H1 (cell line): ENCODE measurements at regions not wholly inside any gene's neighbourhood (a gene's known extent, or its start where the extent isn't known, plus 50 kb on each side); places are given as distances from the start of the nearest gene placed in this dataset.

Source experiments
- CTCF ChIA-PET: fragments of 300-600 bp; sonication (Branson Sonifier 250); formaldehyde crosslinking; loops from one replicate; lab custom pipeline; 2021; ENCODE audit not compliant: partially characterized antibody; lab: Charles Lee
- POLR2A ChIA-PET: fragments of 300-600 bp; sonication (Branson Sonifier 250); formaldehyde crosslinking; loops from one replicate; lab custom pipeline; 2021; ENCODE audit warnings: inconsistent platforms; ENCODE audit not compliant: partially characterized antibody; lab: Charles Lee
- DNase-seq, 2 experiments: peaks; one replicate each; pipeline versions ENCODE4 v3.0.0 to v3.0.0-alpha.2; 2010 to 2022; ENCODE audit warnings: low spot score in 2 of 2, low read depth in 1 of 2, mixed read lengths in 1 of 2
- FAIRE-seq: peaks from 2 replicates; lab custom pipeline; 2011; peaks lifted over from hg19 to GRCh38; lab: Jason Lieb, UNC
- H2AFZ ChIP-seq: 2 replicates; pipeline ENCODE4 v1.8.1; 2012; ENCODE audit warnings: low read length, inconsistent platforms
- H2AK5ac ChIP-seq: 2 replicates; pipeline ENCODE4 v1.6.1; 2013; ENCODE audit warnings: low read depth, low read length
- H2BK120ac ChIP-seq: replicated peaks from 2 replicates; pipeline ENCODE3; 2013; ENCODE audit warnings: low read depth, low read length, inconsistent platforms
- H2BK12ac ChIP-seq: 2 replicates; pipeline ENCODE4 v1.6.1; 2013; ENCODE audit warnings: low read depth, low read length
- H2BK15ac ChIP-seq: 2 replicates; pipeline ENCODE4 v1.6.1; 2013; ENCODE audit warnings: low read length
- H2BK20ac ChIP-seq: 2 replicates; pipeline ENCODE4 v1.6.1; 2013; ENCODE audit warnings: low read length
- H2BK5ac ChIP-seq: 2 replicates; pipeline ENCODE4 v1.6.1; 2013; ENCODE audit warnings: low read depth, low read length
- H3K14ac ChIP-seq: 2 replicates; pipeline ENCODE4 v1.6.1; 2013; ENCODE audit warnings: inconsistent platforms; ENCODE audit not compliant: insufficient read length
- H3K18ac ChIP-seq: 2 replicates; pipeline ENCODE4 v1.6.1; 2013; ENCODE audit warnings: low read length; ENCODE audit errors: extremely low read depth
- H3K23ac ChIP-seq: 2 replicates; pipeline ENCODE4 v1.6.1; 2013; ENCODE audit warnings: inconsistent platforms; ENCODE audit not compliant: insufficient read length
- H3K23me2 ChIP-seq: 2 replicates; pipeline ENCODE4 v1.6.1; 2013; ENCODE audit warnings: low read depth, low read length
- H3K27ac ChIP-seq: 2 replicates; pipeline ENCODE4 v1.6.1; 2011; ENCODE audit warnings: low read depth, low read length, inconsistent platforms
- H3K27me3 ChIP-seq, 4 experiments: replicated peaks in 1 of 4; 1 replicate in 1 of 4; 2 replicates in 3 of 4; pipeline versions ENCODE4 v1.6.1 to v1.8.1; 2011 to 2013; ENCODE audit warnings: low read length in 3 of 4, mild to moderate bottlenecking in 3 of 4, inconsistent platforms in 2 of 4, mixed read lengths in 2 of 4, moderate library complexity in 1 of 4; ENCODE audit not compliant: control insufficient read depth in 3 of 4, insufficient read depth in 3 of 4; ENCODE audit errors: extremely low read depth in 1 of 4
- H3K36me3 ChIP-seq, 4 experiments: 2 replicates each; pipeline versions ENCODE4 v1.6.1 to v1.8.1; 2011 to 2013; ENCODE audit warnings: mild to moderate bottlenecking in 4 of 4, low read length in 3 of 4, moderate library complexity in 2 of 4, control low read depth in 1 of 4, inconsistent platforms in 1 of 4; ENCODE audit not compliant: insufficient read depth in 4 of 4, control insufficient read depth in 2 of 4
- H3K4ac ChIP-seq: replicated peaks from 2 replicates; pipeline ENCODE3; 2013; ENCODE audit warnings: low read length, low read depth, mixed read lengths, inconsistent platforms; ENCODE audit not compliant: insufficient read length
- H3K4me1 ChIP-seq, 4 experiments: replicated peaks in 1 of 4; 1 replicate in 1 of 4; 2 replicates in 3 of 4; pipeline versions ENCODE4 v1.6.1 to v1.8.1; 2011 to 2013; ENCODE audit warnings: low read length in 3 of 4, inconsistent platforms in 2 of 4, mixed read lengths in 1 of 4; ENCODE audit not compliant: insufficient read depth in 4 of 4, control insufficient read depth in 3 of 4
- H3K4me2 ChIP-seq, 2 experiments: 2 replicates each; pipeline versions ENCODE4 v1.6.1 to v1.8.1; 2011 to 2013; ENCODE audit warnings: low read depth in 2 of 2, low read length in 2 of 2, control low read depth in 1 of 2, inconsistent platforms in 1 of 2, mild to moderate bottlenecking in 1 of 2; ENCODE audit not compliant: insufficient read depth in 1 of 2
- H3K4me3 ChIP-seq, 4 experiments: fragments of 200-600, 300-600 bp in 1 of 4; sonication (generic), shearing (Covaris generic), sonication (Bioruptor Twin) in 1 of 4; 2 replicates each; pipeline versions ENCODE4 v1.5.1 to v1.8.1; 2011 to 2016; ENCODE audit warnings: low read length in 4 of 4, low read depth in 3 of 4, control low read depth in 2 of 4, inconsistent platforms in 2 of 4, mild to moderate bottlenecking in 2 of 4, mixed read lengths in 1 of 4, moderate library complexity in 1 of 4; ENCODE audit not compliant: insufficient read depth in 2 of 4; ENCODE audit errors: extremely low read depth in 1 of 4
- H3K56ac ChIP-seq: replicated peaks from 2 replicates; pipeline ENCODE3; 2013; ENCODE audit warnings: low read depth, mild to moderate bottlenecking, mixed read lengths, low read length, inconsistent platforms; ENCODE audit not compliant: insufficient read length
- H3K79me1 ChIP-seq: 2 replicates; pipeline ENCODE4 v1.6.1; 2013; ENCODE audit warnings: low read depth, low read length, control low read depth
- H3K79me2 ChIP-seq, 2 experiments: 2 replicates each; pipeline versions ENCODE4 v1.6.1 to v1.8.1; 2012 to 2013; ENCODE audit warnings: low read length in 2 of 2, mild to moderate bottlenecking in 2 of 2, inconsistent platforms in 1 of 2; ENCODE audit not compliant: insufficient read depth in 2 of 2, control insufficient read depth in 1 of 2
- H3K9ac ChIP-seq, 4 experiments: replicated peaks in 1 of 4; 1 replicate in 1 of 4; 2 replicates in 3 of 4; pipeline versions ENCODE4 v1.6.1 to v1.8.1; 2011 to 2013; ENCODE audit warnings: low read depth in 3 of 4, low read length in 3 of 4, control low read depth in 2 of 4, mild to moderate bottlenecking in 2 of 4, moderate library complexity in 2 of 4, inconsistent platforms in 1 of 4; ENCODE audit errors: extremely low read depth in 1 of 4
- H3K9me3 ChIP-seq, 2 experiments: 2 replicates each; pipeline versions ENCODE4 v1.6.1 to v1.8.1; 2012 to 2013; ENCODE audit warnings: mild to moderate bottlenecking in 2 of 2, moderate library complexity in 2 of 2, control low read depth in 1 of 2, inconsistent platforms in 1 of 2, low read depth in 1 of 2, low read length in 1 of 2, mixed read lengths in 1 of 2; ENCODE audit not compliant: insufficient read depth in 2 of 2
- H4K20me1 ChIP-seq, 2 experiments: replicated peaks in 1 of 2; 2 replicates each; pipeline versions ENCODE3 to v1.8.1; 2011 to 2013; ENCODE audit warnings: inconsistent platforms in 2 of 2, low read length in 2 of 2, mild to moderate bottlenecking in 1 of 2; ENCODE audit not compliant: insufficient read depth in 2 of 2, control insufficient read depth in 1 of 2
- H4K5ac ChIP-seq: 2 replicates; pipeline ENCODE4 v1.6.1; 2013; ENCODE audit warnings: low read length, low read depth, mixed read lengths, inconsistent platforms; ENCODE audit not compliant: insufficient read length
- H4K8ac ChIP-seq: 2 replicates; pipeline ENCODE4 v1.8.0; 2013; ENCODE audit warnings: mild to moderate bottlenecking, moderate library complexity, low read length, inconsistent platforms; ENCODE audit not compliant: insufficient read depth; ENCODE audit errors: extremely low read depth
- H4K91ac ChIP-seq: replicated peaks from 2 replicates; pipeline ENCODE3; 2013; ENCODE audit warnings: low read length, mixed read lengths, inconsistent platforms; ENCODE audit not compliant: insufficient read length
- CBX5 ChIP-seq: fragments of 300-800, 300-1000 bp; sonication (generic); IDR thresholded peaks from 2 replicates; pipeline ENCODE4 v1.7.1; 2016; ENCODE audit warnings: antibody characterized with exemption, low read length, low read depth
- WGBS, 2 experiments: shearing (Covaris generic) in 1 of 2; methylation state at CpG; one replicate each; pipeline versions ENCODE4 v1.1.6 to v1.1.7; 2013 to 2015; ENCODE audit warnings: low lambda C conversion rate in 2 of 2, mixed read lengths in 2 of 2, inconsistent platforms in 1 of 2, low coverage in 1 of 2, missing lambda C conversion rate in 1 of 2; ENCODE audit not compliant: insufficient replicate concordance in 2 of 2, insufficient coverage in 1 of 2, insufficient read length in 1 of 2; ENCODE audit errors: extremely low coverage in 1 of 2, missing lambda C conversion rate in 1 of 2; 5-methylcytosine and 5-hydroxymethylcytosine counted together

GRCh38 chr11:120030411-120030810 lies 107.5 kb downstream of the TRIM29 start:
- FAIRE-seq (no peak), DNase-seq (peak in 1 of 2 experiments; percentile 40)
- Histone ChIP-seq H3K4me3 (no peak overlapping the region), H4K20me1 (no peaks in the 10 kb centered on the region), H3K27ac (no peak overlapping the region), H2AFZ (no peak overlapping the region), H3K27me3 (peaks cover 0 to 2% (median 0%) of the 10 kb centered on the region in 4 experiments; a peak in 1 of 7 replicates), H2BK20ac (no peak overlapping the region), H3K36me3 (no peaks in the 10 kb centered on the region), H3K56ac (no peak overlapping the region), H3K9me3 (no peaks in the 10 kb centered on the region), H2AK5ac (no peak overlapping the region), H3K23ac (no peak overlapping the region), H4K5ac (no peak overlapping the region), H4K91ac (no peak overlapping the region), H2BK120ac (no peak overlapping the region), H2BK5ac (no peak overlapping the region), H3K18ac (no peak overlapping the region; the same call in 1 of the 2 replicates), H3K14ac (no peak overlapping the region), H3K79me1 (no peaks in the 10 kb centered on the region), H3K23me2 (no peaks in the 10 kb centered on the region), H3K4ac (no peak overlapping the region), H3K4me1 (peaks cover 0 to 12% (median 5%) of the 10 kb centered on the region in 4 experiments; a peak in 6 of 7 replicates), H3K9ac (no peak overlapping the region), H2BK15ac (no peak overlapping the region), H2BK12ac (no peak overlapping the region), H4K8ac (no peak overlapping the region; the same call in 1 of the 2 replicates), H3K79me2 (no peaks in the 10 kb centered on the region), H3K4me2 (no peak overlapping the region)
- ChIA-PET CTCF (interaction anchor here (1.2 to 1.4 kb wide), 2 partner anchors 15 to 49 kb away, joined by 4 read pairs; no protein-coding TSS in a partner anchor), POLR2A (no interaction called here)
- WGBS, 2 experiments, result 58% methylated on average over 4 of the region's 4 CpGs; no CpG with 5 or more reads in 1 of the 2 experiments
- TF ChIP-seq CBX5, result no peak
